PC-9 (cell line): ENCODE measurements at regions not wholly inside any gene's neighbourhood (a gene's known extent, or its start where the extent isn't known, plus 50 kb on each side); places are given as distances from the start of the nearest gene placed in this dataset.

Experiments
- CTCF ChIP-seq: fragments of 200-600 bp; sonication (generic); conservative IDR thresholded peaks from 2 replicates; pipeline ENCODE4 v1.6.1; 2017; ENCODE audit warnings: mixed run types, antibody characterized with exemption, mild to moderate bottlenecking, moderate library complexity
- EZH2 ChIP-seq: fragments of 200-600 bp; sonication (generic); IDR thresholded peaks from 2 replicates; pipeline ENCODE4 v1.8.0; 2017; ENCODE audit warnings: antibody characterized with exemption, low read depth

- TF ChIP-seq CTCF (no peak), EZH2 (no peak)
Observed at GRCh38 chr11:27187075-27187847, 146.6 kb downstream of the BBOX1 start.
